GM18861 (cell line): ENCODE measurements at regions not wholly inside any gene's neighbourhood (a gene's known extent, or its start where the extent isn't known, plus 50 kb on each side); places are given as distances from the start of the nearest gene placed in this dataset.
"Not testable (repeated sequence)": the region's sequence is repeated elsewhere in the genome, so short reads cannot be mapped to it uniquely, and the experiment has no call there.

Source experiments
- ATAC-seq: cut with Tn5 transposase; IDR thresholded peaks from one replicate; pipeline ENCODE4 v1.9.1; 2021; ENCODE audit not compliant: unreplicated experiment

GRCh38 chr7:149714081-149714909 is 59.1 kb downstream of the ZNF467 start:
- peak; percentile 92 for ATAC-seq

DNA sequence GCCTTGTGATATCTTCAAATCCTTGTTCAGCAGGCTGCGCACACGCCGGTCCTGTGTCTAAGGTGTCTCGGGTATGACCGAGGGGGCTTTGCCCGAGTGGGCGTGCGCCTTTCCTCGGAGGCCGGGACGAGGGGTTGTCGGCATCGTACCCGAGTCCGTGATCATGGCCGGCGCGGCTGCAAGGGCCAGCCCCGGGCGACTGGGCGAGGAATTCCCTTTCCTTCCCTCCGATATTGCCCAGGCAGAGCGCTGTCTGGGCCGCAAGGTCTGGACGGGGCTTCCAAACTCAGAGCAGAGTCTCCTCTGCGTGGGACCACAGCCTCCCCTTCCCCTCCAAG is 59.7 kb downstream of the ZNF467 start:
- ATAC-seq: no peak

DNA sequence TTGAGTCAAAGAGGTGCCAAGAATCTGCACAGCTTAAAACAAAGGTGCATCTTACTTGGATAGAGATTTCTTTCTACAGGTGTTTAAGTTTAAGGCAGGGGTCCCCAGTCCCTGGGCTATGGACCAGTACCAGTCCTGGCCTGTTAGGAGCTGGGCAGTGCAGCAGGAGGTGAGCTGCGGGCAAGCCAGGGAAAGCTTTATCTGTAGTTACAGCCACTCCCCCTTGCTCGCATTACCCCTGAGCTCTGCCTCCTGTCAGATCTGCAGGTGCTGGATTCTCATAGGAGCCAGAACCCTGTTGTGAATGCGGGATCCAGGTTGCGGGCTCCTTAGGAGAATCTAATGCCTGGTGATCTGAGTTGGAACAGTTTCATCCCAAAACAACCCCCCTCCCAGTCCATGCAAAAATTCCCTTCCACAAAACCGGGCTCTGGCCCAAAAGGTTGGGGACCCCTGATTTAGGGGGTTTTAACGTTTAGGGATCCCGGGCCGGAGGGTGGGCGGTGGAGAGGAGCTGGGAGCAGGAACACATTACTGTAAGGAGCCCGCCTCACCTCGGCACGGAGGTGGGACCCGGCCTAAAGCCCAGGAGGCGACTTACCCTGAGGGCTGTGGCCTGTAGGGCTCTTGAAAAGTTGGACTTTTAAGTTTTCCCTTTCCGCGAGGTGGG is 60.2 kb downstream of the ZNF467 start:
- ATAC-seq: no peak

DNA sequence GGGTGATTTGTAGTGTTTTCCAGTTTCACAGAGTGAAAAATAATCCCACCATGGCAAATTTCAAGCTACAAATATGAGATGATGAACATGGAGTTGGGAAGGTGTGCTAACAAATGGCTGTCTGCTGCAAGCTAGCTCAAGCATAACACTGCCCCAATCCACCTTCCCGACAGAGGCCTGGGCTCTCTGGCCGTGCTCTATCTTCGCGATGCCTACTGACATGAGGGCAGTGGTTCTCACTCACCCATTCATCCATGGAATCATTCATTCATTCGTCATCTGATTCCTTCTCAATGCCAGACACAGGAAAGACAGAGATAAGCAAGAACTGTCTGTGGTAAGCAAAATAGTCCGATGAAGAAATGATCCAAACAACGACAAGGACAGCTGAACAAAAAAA is 65.4 kb downstream of the ZNF467 start:
- ATAC-seq: no peak

DNA sequence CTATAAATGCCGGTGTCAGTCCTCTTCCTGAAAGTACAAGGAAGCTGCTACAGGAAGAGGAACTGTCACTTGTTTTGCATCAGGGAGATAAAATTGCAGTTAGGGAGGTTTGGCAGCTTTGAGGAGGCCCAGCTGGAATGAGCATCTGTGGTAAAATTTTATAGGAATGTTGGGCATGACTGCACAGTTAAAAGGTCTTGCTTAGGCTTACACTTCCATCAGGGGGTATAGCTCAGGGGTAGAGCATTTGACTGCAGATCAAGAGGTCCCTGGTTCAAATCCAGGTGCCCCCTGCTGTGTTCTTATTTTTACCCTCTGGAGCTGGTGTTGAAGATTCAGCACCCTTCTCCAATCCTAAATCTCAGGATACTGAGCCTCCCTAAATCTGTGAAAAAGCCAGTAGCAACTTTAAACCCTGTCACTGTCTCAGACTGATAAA is 65.9 kb downstream of the ZNF467 start:
- no peak for ATAC-seq

- ATAC-seq: no peak
Observed at GRCh38 chr7:149706398-149706797, 67.0 kb downstream of the ZNF467 start.

GRCh38 chr7:149704507-149704906 is 68.9 kb downstream of the ZNF467 start:
- ATAC-seq: no peak

DNA sequence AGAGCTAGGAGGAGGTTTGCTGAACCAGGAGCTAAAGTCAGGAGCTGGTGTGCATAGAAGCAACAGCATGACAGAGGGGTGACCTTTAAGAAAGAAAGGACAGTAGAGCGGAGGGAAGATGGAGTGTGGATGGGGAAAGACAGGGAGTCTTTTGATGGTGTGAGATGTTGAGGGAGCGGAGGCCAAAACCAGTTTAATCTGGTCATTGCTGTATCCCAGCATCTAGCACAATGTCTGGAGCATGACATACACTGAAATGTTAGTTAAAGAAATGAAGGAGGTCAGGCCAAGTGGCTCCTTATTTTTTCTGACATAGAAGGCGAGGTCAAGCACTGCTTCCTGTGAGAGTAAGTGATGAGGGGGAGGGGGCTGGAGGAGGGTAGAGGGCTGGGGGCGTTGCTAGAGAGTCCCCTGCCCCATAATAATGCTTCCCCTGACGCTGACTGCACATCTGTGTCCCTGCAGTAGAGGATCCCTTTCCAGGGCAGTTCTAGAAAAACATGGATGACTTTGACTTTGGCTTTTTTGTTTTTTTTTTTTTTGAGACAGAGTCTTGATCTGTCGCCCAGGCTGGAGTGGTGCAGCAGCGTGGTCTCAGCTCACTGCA is 70.2 kb downstream of the ZNF467 start:
- ATAC-seq: no peak

- no peak for ATAC-seq
Observed at GRCh38 chr7:149701495-149702240, 71.7 kb downstream of the ZNF467 start.

DNA sequence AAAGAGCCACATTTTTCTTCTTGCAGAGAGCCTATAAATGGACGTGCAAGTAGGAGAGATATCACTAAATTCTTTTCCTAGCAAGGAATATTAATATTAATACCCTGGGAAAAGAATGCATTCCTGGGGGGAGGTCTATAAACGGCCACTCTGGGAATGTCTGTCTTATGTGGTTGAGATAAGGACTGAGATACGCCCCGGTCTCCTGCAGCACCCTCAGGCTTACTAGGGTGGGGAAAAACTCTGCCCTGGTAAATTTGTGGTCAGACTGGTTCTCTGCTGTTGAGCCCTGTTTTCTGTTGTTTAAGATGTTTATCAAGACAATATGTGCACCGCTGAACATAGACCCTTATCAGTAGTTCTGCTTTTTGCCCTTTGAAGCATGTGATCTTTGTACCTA is 75.6 kb downstream of the ZNF467 start:
- ATAC-seq: not testable (repeated sequence)

GRCh38 chr7:149696280-149696679 is 77.1 kb downstream of the ZNF467 start:
- no peak for ATAC-seq

DNA sequence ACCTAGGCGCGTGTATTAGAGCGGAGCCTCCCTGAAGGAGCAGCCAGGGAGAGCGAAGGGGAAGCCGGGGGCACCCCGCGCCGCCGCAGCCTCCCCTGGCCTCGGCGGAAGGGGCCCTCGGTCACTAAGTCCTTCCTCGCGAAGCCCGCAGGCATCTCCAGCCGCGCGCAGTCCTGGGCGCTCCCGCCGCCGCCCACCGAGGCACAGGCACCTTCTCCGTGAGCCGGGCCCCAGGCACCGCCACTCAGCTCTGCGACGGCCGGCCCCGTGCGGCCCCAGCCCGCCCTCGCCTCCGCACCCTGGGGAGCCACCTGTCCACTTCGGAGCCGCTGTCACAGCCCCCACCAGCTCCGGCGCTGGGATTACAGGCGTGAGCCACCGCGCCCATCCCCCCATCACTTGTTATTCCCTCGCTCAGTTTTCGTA is 80.8 kb downstream of the ZNF467 start:
- no peak for ATAC-seq

- no peak for ATAC-seq
Observed at GRCh38 chr7:149692056-149692455, 81.3 kb downstream of the ZNF467 start.

- ATAC-seq: no peak
Observed at GRCh38 chr7:149690688-149691446, 82.5 kb downstream of the ZNF467 start.

DNA sequence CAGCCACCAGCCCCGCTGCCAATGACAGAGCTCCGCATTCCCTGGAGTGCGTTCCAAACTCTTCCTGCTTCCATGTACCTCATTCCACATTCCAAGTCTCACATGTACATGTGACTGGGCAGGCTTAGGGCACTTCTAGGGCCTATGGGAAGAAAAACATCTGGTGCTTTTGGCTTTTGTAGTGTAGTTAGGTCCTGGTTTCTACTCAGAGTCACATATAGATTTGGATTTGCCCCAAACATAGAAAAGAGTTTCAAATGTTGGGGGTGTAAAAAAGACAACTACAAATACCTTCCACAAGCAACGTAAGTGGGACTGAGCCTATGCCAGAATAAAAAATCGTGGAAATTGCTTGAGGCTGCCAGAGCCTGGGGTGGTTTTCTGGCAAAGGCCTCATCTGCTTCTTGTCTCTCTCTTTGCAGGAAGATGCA is 84.1 kb downstream of the ZNF467 start:
- no peak for ATAC-seq

DNA sequence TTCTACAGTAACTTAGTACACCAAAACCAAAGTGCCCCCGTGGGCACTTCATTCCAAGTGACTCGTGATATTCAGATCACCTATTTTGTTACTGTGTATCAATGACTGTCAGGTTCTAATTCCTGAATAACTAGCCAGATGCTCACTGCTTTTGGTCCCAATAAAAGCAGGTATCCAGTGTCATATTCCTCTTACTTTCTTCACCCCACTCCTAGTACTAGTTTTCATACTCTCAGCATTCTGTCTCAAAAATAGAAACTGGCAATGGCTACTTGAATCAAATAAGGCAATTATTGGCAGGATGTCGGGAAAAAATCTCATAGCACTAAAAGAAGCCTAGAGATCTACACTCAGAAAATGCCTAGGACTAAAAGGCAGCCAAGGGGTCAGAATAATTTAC is 84.6 kb downstream of the ZNF467 start:
- no peak for ATAC-seq

DNA sequence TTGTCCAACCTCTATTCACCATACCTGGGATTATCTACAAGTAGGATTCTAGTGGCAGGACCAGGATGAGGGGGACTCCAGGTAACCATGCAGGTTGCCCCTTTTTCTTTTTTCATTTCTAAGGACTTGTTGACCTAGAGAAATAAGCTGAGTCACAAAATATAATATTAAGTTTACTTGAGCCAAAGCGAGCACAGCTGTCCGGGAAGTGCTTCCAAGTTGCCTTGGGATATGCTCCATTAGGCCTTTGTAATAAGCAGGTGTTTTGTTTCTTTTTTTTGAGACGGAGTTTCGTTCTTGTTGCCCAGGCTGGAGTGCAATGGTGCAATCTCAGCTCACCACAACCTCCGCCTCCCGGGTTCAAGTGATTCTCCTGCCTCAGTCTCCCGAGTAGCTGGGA is 85.6 kb downstream of the ZNF467 start:
- not testable (repeated sequence) for ATAC-seq

GRCh38 chr7:149686449-149686848 is 86.9 kb downstream of the ZNF467 start:
- ATAC-seq: no peak

DNA sequence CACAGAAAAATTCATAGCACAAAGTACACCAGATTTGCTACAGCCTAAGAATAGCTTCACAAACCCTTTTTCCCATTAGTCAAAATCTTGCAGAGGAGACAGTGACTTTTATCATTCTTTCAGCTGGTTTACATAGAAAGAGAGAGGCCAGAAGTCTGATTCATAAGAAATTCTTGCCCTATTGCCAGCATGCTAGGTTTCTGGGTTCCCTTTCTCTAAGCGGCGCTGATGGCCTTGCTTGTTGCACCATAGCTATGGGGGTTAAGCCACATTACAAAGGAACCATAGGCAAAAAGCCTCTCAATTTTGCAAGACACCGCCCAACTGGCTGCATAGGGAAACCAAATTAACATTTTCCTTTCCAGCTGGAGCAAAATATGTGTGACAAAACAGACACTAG is 87.4 kb downstream of the ZNF467 start:
- no peak for ATAC-seq

GRCh38 chr7:149685455-149685854 is 87.9 kb downstream of the ZNF467 start:
- ATAC-seq: no peak

- ATAC-seq: no peak
Observed at GRCh38 chr7:149683898-149684297, 89.5 kb downstream of the ZNF467 start.
